CD4-positive, alpha-beta T cell (primary cell): ENCODE measurements at regions not wholly inside any gene's neighbourhood (a gene's known extent, or its start where the extent isn't known, plus 50 kb on each side); places are given as distances from the start of the nearest gene placed in this dataset.

Source experiments
- ATAC-seq: fragments of 200-7000 bp; cut with Tn5 transposase; one replicate; pipeline ENCODE4 v1.10.0; 2022; ENCODE audit warnings: mild to moderate bottlenecking; ENCODE audit not compliant: poor library complexity
- CTCF ChIA-PET: fragments of 350-600 bp; sonication (Branson Sonifier 250); formaldehyde crosslinking; loops from one replicate; lab custom pipeline; 2021; ENCODE audit warnings: antibody characterized with exemption, inconsistent platforms; lab: Charles Lee
- POLR2A ChIA-PET: fragments of 350-600 bp; sonication (Branson Sonifier 250); formaldehyde crosslinking; loops from one replicate; lab custom pipeline; 2021; ENCODE audit warnings: antibody characterized with exemption, inconsistent platforms; lab: Charles Lee
- DNase-seq, 14 experiments: peaks; one replicate each; pipeline ENCODE4 v3.0.0-alpha.2; 2013 to 2020; ENCODE audit warnings: mixed read lengths in 2 of 14
- H3K27ac ChIP-seq, 2 donors: one replicate each; pipeline versions ENCODE4 v1.5.1 to v1.7.0; 2013; ENCODE audit warnings: low read length in 2 of 2, low read depth in 1 of 2, mild to moderate bottlenecking in 1 of 2
- H3K27me3 ChIP-seq, 2 experiments: 1 replicate in 1 of 2; 2 replicates in 1 of 2; pipeline versions ENCODE4 v1.6.1 to v1.7.0; 2013; ENCODE audit warnings: low read length in 2 of 2, control low read depth in 1 of 2, mild to moderate bottlenecking in 1 of 2, moderate library complexity in 1 of 2; ENCODE audit not compliant: insufficient read depth in 2 of 2, control insufficient read depth in 1 of 2
- H3K36me3 ChIP-seq: one replicate; pipeline ENCODE4 v1.6.1; 2013; ENCODE audit warnings: low read length, control low read depth; ENCODE audit not compliant: insufficient read depth
- H3K4me1 ChIP-seq: one replicate; pipeline ENCODE4 v1.6.1; 2013; ENCODE audit warnings: low read length, control low read depth; ENCODE audit not compliant: insufficient read depth
- H3K4me3 ChIP-seq: one replicate; pipeline ENCODE4 v1.5.1; 2013; ENCODE audit warnings: mild to moderate bottlenecking, low read length, moderate library complexity
- H3K9me3 ChIP-seq, 2 experiments: 1 replicate in 1 of 2; 2 replicates in 1 of 2; pipeline versions ENCODE4 v1.6.1 to v1.7.0; 2013; ENCODE audit warnings: low read length in 2 of 2, mild to moderate bottlenecking in 2 of 2, control low read depth in 1 of 2, moderate library complexity in 1 of 2; ENCODE audit not compliant: control insufficient read depth in 1 of 2, insufficient read depth in 1 of 2
- H3K27ac Mint-ChIP-seq: one replicate; pipeline ENCODE4 v1.8.0; 2020; ENCODE audit warnings: mixed read lengths
- H3K27me3 Mint-ChIP-seq: one replicate; pipeline ENCODE4 v1.8.0; 2021; ENCODE audit warnings: mixed read lengths
- H3K36me3 Mint-ChIP-seq: one replicate; pipeline ENCODE4 v1.8.0; 2021; ENCODE audit warnings: low read depth, mixed read lengths
- H3K4me1 Mint-ChIP-seq: one replicate; pipeline ENCODE4 v1.8.0; 2021; ENCODE audit warnings: low read depth, mixed read lengths
- H3K4me3 Mint-ChIP-seq: one replicate; pipeline ENCODE4 v1.8.0; 2020; ENCODE audit warnings: mild to moderate bottlenecking, mixed read lengths
- H3K9me3 Mint-ChIP-seq: one replicate; pipeline ENCODE4 v1.8.0; 2020; ENCODE audit warnings: mixed read lengths
- intact Hi-C, 2 experiments: fragments of 100-400 bp; cut with DNase I in 1 of 2; cut with micrococcal nuclease in 1 of 2; formaldehyde crosslinking; loops; one replicate each; pipeline versions ENCODE4 v1.15.1 to v1.9.0; 2023 to 2025; cut with DNase I, micrococcal nuclease
- TF ChIP-seq, protein P1 (sequence below): fragments of 200-600 bp; IDR thresholded peaks from one replicate; pipeline ENCODE4 v1.8.0; 2022; ENCODE audit warnings: antibody characterized with exemption, mild to moderate bottlenecking

DNA sequence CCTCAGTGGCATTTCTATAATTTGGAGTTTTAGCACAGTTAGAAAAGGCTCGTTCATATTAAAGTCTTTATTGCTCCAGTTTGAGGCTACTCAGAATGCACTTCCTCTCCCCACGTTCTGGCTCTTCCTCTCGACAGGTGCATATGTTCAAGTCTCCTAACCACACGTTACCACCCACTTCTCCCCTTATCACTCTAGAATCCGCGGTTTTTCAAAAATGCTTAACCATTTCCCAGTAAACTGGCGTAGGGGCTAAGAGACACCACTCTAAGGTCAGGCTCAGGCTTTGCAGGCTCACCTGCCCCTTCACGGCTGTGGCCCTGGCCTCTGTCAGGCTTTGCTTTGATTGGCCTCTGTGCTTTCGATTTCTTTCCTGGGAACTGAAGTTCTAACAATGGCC, 383.6 kb downstream of the GLRX3 start:
- Mint-ChIP-seq H3K4me3 (no peak overlapping the region), H3K9me3 (peaks cover 2% of the 10 kb centered on the region), H3K4me1 (no peaks in the 10 kb centered on the region), H3K36me3 (no peaks in the 10 kb centered on the region), H3K27me3 (no peaks in the 10 kb centered on the region), H3K27ac (no peak overlapping the region)
- intact Hi-C loops: no loop called here
- ATAC-seq (no peak), DNase-seq (no peak)
- H3K36me3 ChIP-seq: no peaks in the 10 kb centered on the region
- H3K4me1 ChIP-seq: no peaks in the 10 kb centered on the region
- H3K9me3 ChIP-seq: peaks cover 0 to 23% of the 10 kb centered on the region in 2 experiments
- ChIA-PET CTCF (no interaction called here), POLR2A (interaction anchor here (0.8 kb wide), 1 partner anchor 1599 kb away, joined by 3 read pairs; no protein-coding TSS in a partner anchor)
- H3K4me3 ChIP-seq: no peak overlapping the region
- H3K27me3 ChIP-seq: no peaks in the 10 kb centered on the region
- no peak overlapping the region for H3K27ac ChIP-seq
- TF ChIP-seq, protein P1, sequence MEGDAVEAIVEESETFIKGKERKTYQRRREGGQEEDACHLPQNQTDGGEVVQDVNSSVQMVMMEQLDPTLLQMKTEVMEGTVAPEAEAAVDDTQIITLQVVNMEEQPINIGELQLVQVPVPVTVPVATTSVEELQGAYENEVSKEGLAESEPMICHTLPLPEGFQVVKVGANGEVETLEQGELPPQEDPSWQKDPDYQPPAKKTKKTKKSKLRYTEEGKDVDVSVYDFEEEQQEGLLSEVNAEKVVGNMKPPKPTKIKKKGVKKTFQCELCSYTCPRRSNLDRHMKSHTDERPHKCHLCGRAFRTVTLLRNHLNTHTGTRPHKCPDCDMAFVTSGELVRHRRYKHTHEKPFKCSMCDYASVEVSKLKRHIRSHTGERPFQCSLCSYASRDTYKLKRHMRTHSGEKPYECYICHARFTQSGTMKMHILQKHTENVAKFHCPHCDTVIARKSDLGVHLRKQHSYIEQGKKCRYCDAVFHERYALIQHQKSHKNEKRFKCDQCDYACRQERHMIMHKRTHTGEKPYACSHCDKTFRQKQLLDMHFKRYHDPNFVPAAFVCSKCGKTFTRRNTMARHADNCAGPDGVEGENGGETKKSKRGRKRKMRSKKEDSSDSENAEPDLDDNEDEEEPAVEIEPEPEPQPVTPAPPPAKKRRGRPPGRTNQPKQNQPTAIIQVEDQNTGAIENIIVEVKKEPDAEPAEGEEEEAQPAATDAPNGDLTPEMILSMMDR: no peak

DNA sequence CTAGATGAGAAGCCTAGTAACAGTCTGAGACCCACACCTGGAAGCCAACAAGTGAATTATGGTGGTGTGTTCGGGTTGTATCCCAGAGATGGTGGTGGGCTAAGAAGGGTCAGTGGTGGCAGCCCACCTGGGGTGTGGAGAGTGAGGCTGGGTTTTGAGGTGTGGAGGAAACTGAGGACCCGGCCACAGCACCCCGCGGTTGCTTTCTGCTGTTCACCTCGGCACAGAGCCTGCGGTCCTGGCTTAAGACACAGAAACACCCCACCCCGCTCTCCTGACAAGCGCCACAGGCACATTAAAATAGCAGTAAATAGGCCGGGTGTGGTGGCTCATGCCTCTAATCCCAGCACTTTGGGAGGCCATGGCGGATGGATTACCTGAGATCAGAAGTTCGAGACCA, 395.1 kb downstream of the GLRX3 start:
- H3K9me3 ChIP-seq: peaks cover 0 to 7% of the 10 kb centered on the region in 2 experiments
- no peaks in the 10 kb centered on the region for H3K36me3 Mint-ChIP-seq
- ChIA-PET POLR2A (no interaction called here), CTCF (no interaction called here)
- H3K4me3 Mint-ChIP-seq: no peak overlapping the region
- DNase-seq (no peak), ATAC-seq (no peak)
- TF ChIP-seq, protein P1: no peak
- H3K27me3 Mint-ChIP-seq: peaks cover 5% of the 10 kb centered on the region
- no peaks in the 10 kb centered on the region for H3K4me1 ChIP-seq
- H3K9me3 Mint-ChIP-seq: peaks cover 5% of the 10 kb centered on the region
- H3K36me3 ChIP-seq: no peaks in the 10 kb centered on the region
- no peak overlapping the region for H3K27ac Mint-ChIP-seq
- no peaks in the 10 kb centered on the region for H3K27me3 ChIP-seq
- no peaks in the 10 kb centered on the region for H3K4me1 Mint-ChIP-seq
- intact Hi-C loops: no loop called here
- no peak overlapping the region for H3K4me3 ChIP-seq
- H3K27ac ChIP-seq: no peak overlapping the region

DNA sequence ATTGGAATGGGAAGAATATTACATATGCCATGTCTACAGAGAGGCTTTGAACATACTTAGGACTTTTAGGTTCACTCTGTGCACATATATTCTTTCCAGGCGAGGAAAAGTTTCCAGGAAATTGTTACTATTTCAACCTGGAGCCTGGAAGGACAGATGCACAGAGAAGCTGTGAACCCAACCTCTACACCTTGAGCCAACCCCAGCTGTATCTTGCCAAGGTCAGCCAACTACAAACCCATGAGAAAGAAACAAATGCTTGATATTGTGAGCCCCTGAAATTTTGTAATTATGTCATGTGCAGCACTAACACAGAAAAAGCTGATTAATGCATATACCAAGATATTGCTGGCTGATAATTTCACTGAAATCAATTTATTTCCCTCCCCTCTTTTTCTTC, 404.9 kb downstream of the GLRX3 start:
- Mint-ChIP-seq H3K36me3 (no peaks in the 10 kb centered on the region), H3K4me3 (no peak overlapping the region), H3K4me1 (no peaks in the 10 kb centered on the region), H3K9me3 (no peaks in the 10 kb centered on the region), H3K27me3 (peaks cover 19% of the 10 kb centered on the region), H3K27ac (no peak overlapping the region)
- Histone ChIP-seq H3K27ac (no peak overlapping the region), H3K36me3 (no peaks in the 10 kb centered on the region), H3K9me3 (peaks cover 0 to 7% of the 10 kb centered on the region in 2 experiments), H3K4me3 (no peak overlapping the region), H3K27me3 (peaks cover 0 to 2% of the 10 kb centered on the region in 2 experiments), H3K4me1 (no peaks in the 10 kb centered on the region)
- ATAC-seq: no peak
- POLR2A ChIA-PET: no interaction called here
- no peak for DNase-seq
- CTCF ChIA-PET: no interaction called here
- intact Hi-C loops: no loop called here
- TF ChIP-seq, protein P1: no peak
